Aorta (tissue), 5 donors: ENCODE measurements at regions not wholly inside any gene's neighbourhood (a gene's known extent, or its start where the extent isn't known, plus 50 kb on each side); places are given as distances from the start of the nearest gene placed in this dataset.
"Not testable (repeated sequence)": the region's sequence is repeated elsewhere in the genome, so short reads cannot be mapped to it uniquely, and the experiment has no call there.

Experiments used
- ATAC-seq: fragments of 200-7000 bp; cut with Tn5 transposase; one replicate; pipeline ENCODE4 v1.9.1; 2022; ENCODE audit warnings: moderate library complexity; ENCODE audit not compliant: low FRiP score
- DNase-seq, 2 donors: peaks; one replicate each; pipeline ENCODE4 v3.0.0-alpha.2; 2020
- H3K27ac ChIP-seq, 2 donors: one replicate each; pipeline ENCODE4 v1.5.1; 2013; ENCODE audit warnings: low read length in 2 of 2, mild to moderate bottlenecking in 2 of 2, moderate library complexity in 2 of 2, control low read depth in 1 of 2, inconsistent platforms in 1 of 2, low read depth in 1 of 2
- H3K27me3 ChIP-seq, 2 donors: one replicate each; pipeline ENCODE4 v1.6.1; 2013; ENCODE audit warnings: control low read depth in 1 of 2, low read length in 1 of 2, mild to moderate bottlenecking in 1 of 2, moderate library complexity in 1 of 2; ENCODE audit not compliant: insufficient read depth in 2 of 2, control insufficient read depth in 1 of 2
- H3K36me3 ChIP-seq, 2 donors: one replicate each; pipeline ENCODE4 v1.6.1; 2013; ENCODE audit warnings: control low read depth in 1 of 2, low read length in 1 of 2, mild to moderate bottlenecking in 1 of 2; ENCODE audit not compliant: insufficient read depth in 2 of 2, control insufficient read depth in 1 of 2
- H3K4me1 ChIP-seq, 2 donors: one replicate each; pipeline ENCODE4 v1.6.1; 2013; ENCODE audit warnings: low read length in 2 of 2, control low read depth in 1 of 2, mild to moderate bottlenecking in 1 of 2, moderate library complexity in 1 of 2; ENCODE audit not compliant: insufficient read depth in 2 of 2, control insufficient read depth in 1 of 2
- H3K4me3 ChIP-seq, 2 donors: one replicate each; pipeline ENCODE4 v1.5.1; 2013; ENCODE audit warnings: low read length in 2 of 2, control low read depth in 1 of 2, mild to moderate bottlenecking in 1 of 2
- H3K9me3 ChIP-seq: one replicate; pipeline ENCODE4 v1.6.1; 2013; ENCODE audit warnings: mild to moderate bottlenecking, low read length; ENCODE audit not compliant: control insufficient read depth
- WGBS, 2 donors: extraction: QIAGEN DNeasy Blood & Tissue Kit; methylation state at CpG; one replicate each; pipeline ENCODE4 v1.1.7; 2013; 5-methylcytosine and 5-hydroxymethylcytosine counted together
- intact Hi-C, 2 donors: fragments of 100-400 bp; cut with DNase I; formaldehyde crosslinking; loops; one replicate each; pipeline versions ENCODE4 v1.14.2 to v1.15.0; 2022
- donor health status: healthy with polysubstance abuse.
- donor health status: Bipolar disorder and iron deficiency.
- donor health status: DM: no; HTN: no; CAD: no.
- donor health status: DM: no; HTN: no; CAD: no.
- donor health status: DM: yes; HTN: yes; CAD: no.

DNA sequence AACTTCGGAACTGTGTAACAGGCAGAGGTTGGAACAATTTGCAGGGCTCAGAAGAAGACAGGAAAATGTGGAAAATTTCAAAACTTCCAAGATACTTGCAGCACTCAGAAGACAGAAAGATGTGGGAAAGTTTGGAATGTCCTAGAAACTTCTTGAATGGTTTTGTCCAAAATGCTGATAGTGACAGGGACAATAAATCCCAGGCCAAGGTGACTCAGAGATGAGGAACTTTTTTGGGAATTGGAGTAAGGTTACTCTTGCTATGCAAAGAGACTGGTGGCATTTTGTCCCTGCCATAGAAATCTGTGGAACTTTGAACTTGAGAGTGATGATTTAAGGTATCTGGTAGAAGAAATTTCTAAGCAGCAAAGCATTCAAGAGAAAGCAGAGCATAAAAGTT is 2055.6 kb upstream of the C9orf72 start:
- ATAC-seq, H3K36me3 ChIP-seq, DNase-seq, H3K9me3 ChIP-seq, intact Hi-C loops, H3K4me1 ChIP-seq, H3K27me3 ChIP-seq, H3K4me3 ChIP-seq, H3K27ac ChIP-seq: not testable (repeated sequence)
- 56 to 65% methylated on average over 1 of the region's 1 CpG for WGBS, 2 donors

DNA sequence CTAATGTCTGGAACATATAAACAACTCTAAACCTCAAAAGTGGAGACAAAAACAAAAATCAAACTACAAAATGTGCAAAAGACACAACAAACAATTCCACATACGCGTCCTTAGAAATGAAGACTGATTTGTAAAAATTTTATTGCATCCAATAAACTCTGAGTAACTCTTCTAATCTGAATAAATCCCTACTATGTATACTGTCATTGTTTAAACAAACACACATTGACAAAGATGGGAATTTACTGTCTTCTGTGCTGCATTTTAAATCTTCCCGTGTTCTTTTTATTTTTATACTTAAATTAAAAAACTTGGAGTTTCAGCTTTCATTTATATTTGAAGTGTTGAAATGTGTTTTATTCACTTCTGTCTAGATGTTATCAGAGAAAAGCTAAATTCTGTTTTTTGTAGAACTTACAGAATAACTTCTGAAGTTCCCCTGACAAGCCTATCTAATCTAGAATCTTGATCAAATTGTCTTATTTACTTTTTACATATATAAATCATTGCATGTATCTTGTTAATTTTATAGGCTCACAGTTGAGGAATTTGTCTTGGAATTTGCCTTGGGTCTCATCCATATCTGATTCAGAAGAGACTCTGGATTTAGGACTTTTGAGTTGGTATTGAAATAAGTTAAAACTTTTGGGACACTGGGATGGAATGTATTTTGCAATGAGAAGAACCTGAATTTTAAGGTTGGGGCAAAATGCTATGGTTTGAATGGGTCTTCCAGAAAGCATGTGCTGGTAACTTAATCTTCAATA is 2064.4 kb upstream of the C9orf72 start:
- Histone ChIP-seq H3K27me3 (no peaks in the 10 kb centered on the region), H3K4me3 (no peak overlapping the region), H3K9me3 (no peaks in the 10 kb centered on the region), H3K27ac (no peak overlapping the region), H3K36me3 (no peaks in the 10 kb centered on the region), H3K4me1 (no peaks in the 10 kb centered on the region)
- no peak for DNase-seq
- 59 to 64% methylated on average over 3 of the region's 3 CpGs for WGBS, 2 donors
- intact Hi-C loops: no loop called here
- no peak for ATAC-seq

DNA sequence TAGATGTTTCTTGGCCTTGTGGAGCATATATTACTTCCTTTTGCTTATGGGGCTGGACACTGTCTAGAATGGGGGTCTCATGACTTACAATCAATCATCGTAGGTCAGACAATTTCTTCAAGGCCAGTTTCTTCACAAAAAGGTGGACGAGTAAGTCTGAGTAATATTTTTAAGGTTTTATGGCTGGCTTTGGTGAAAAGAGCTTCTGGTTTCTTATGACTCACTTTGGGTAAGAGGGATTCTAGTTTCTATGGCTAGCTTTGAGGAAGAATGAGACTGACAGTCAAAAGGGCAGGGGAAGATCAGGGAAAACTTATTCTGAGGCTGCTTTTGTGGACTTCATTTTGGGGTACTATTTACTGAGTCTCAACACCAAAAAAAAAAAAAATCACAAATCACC is 2067.2 kb upstream of the C9orf72 start:
- no peaks in the 10 kb centered on the region for H3K27me3 ChIP-seq
- intact Hi-C loops: no loop called here
- WGBS, 2 donors: 67 to 71% methylated on average over 2 of the region's 2 CpGs
- ATAC-seq (no peak), DNase-seq (no peak)
- H3K9me3 ChIP-seq: no peaks in the 10 kb centered on the region
- no peak overlapping the region for H3K27ac ChIP-seq
- H3K36me3 ChIP-seq: no peaks in the 10 kb centered on the region
- no peaks in the 10 kb centered on the region for H3K4me1 ChIP-seq
- no peak overlapping the region for H3K4me3 ChIP-seq

DNA sequence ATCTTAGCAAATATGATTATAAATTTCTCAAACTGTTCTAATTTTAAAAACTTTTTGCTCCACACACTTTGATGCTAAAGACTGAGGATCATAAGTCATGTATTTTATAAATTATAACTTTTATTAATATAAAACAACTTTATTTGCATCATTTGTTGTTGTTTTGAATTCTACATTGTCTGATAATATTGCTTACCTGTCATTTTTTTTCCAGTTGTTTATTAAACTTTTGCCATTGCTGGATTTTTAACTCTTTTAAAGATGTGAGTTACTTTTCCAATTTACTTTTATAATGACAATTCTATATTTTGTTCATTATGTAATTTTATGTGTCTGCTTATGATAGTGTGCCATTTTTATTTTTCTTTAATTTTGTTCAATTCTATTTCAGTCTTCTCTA is 2071.2 kb upstream of the C9orf72 start:
- no peaks in the 10 kb centered on the region for H3K36me3 ChIP-seq
- ATAC-seq (no peak), DNase-seq (no peak)
- H3K27ac ChIP-seq: no peak overlapping the region
- H3K27me3 ChIP-seq: no peaks in the 10 kb centered on the region
- no peaks in the 10 kb centered on the region for H3K9me3 ChIP-seq
- intact Hi-C loops: no loop called here
- no peaks in the 10 kb centered on the region for H3K4me1 ChIP-seq
- H3K4me3 ChIP-seq: no peak overlapping the region

DNA sequence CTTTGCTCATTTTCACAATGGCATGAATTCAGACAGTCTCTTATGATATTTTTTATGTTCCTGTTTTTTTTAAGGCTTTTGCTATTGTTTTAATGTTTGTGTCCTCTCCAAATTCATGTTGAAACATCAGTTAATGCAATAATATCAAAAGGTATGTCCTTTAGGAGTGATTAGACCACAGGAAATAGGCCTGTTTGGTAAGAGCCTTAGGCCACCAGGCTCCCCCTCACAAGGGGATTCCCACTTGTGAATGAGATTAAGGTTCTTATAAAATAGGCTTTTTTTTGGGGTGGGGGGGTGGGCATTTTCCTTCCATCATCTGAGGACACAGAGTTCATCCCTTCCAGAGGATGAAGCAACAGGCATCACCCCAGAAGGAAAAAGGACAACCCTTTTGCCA is 2074.2 kb upstream of the C9orf72 start:
- H3K4me3 ChIP-seq: no peak overlapping the region
- H3K9me3 ChIP-seq: no peaks in the 10 kb centered on the region
- H3K4me1 ChIP-seq: no peaks in the 10 kb centered on the region
- H3K27ac ChIP-seq: no peak overlapping the region
- ATAC-seq (no peak), DNase-seq (no peak)
- no peaks in the 10 kb centered on the region for H3K27me3 ChIP-seq
- H3K36me3 ChIP-seq: no peaks in the 10 kb centered on the region
- intact Hi-C loops: no loop called here

DNA sequence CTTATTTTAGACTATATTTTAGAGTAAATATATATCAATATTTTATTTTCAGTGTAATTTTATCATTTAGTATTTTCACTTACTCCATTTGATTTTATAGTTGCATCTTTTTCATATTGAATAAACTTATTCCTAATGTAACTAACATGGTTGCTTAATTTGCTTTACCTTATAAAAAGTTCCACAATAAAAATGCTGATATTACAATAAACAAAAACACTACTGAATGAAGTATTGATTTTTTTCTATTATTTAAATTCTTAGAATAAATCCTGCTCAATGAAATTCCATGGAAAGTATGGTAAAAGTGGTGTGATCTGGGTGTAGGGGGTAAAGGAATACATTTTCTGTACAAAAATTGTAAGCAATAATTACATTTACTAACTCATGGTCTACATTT is 2074.9 kb upstream of the C9orf72 start:
- Histone ChIP-seq H3K36me3 (no peaks in the 10 kb centered on the region), H3K9me3 (no peaks in the 10 kb centered on the region), H3K4me3 (no peak overlapping the region), H3K4me1 (no peaks in the 10 kb centered on the region), H3K27me3 (no peaks in the 10 kb centered on the region), H3K27ac (no peak overlapping the region)
- intact Hi-C loops: no loop called here
- no peak for DNase-seq
- ATAC-seq: no peak

DNA sequence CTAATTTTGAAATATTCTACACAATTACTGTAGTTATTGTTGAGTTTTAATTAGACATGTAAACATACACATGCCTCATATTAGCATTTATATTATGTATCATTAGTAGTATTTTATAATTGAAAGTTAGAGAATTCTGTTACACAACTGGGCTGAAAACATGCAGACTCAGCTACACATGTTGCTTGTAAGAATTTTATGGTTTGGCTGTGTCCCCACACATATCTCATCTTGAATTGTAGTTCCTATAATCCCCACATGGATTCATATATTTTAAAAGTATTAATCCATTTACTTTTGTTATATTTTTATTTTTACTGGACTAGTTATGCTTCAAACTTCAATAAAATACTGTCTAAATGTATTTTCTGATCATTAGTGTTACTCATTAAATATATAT is 2075.3 kb upstream of the C9orf72 start:
- Histone ChIP-seq H3K36me3 (no peaks in the 10 kb centered on the region), H3K27me3 (no peaks in the 10 kb centered on the region), H3K4me1 (no peaks in the 10 kb centered on the region), H3K27ac (no peak overlapping the region), H3K4me3 (no peak overlapping the region), H3K9me3 (no peaks in the 10 kb centered on the region)
- no peak for DNase-seq
- intact Hi-C loops: no loop called here
- no peak for ATAC-seq

DNA sequence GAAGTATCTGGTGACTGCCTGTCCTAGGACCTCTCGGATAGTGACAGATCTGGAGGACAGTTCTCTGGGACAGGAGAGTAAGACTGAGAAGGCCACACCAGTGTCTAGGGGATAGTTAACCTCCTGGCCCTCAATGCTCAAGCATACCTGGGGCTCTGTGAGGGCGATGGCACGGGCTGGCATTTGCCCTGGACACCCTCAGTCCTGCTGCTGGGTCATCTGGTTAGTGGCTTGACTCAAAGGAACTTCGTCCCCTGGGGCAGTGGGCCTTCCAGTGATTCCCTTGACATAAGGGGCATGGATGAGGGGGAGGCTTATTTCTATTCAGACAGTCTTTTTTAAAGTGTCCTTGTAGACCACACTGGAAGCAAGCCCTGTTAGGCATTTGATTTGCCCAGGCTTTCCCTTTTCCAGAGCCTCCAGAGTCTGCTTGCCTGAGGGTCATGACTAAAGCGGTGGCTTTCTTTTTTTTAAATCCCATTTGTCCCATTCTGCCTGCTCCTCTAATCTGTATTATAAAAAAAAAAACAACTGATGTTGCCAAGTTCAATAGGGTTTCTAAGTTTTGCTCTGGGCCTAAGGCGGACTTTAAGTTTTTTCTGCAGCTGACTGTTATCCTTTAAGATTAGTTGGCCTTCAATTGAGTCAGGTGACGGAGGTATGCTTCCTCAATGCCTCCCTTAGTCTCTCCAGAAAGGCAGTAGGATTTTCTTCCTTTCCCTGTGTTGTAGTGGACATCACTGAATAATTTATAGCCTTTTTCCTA is 2083.5 kb upstream of the C9orf72 start:
- Histone ChIP-seq H3K27me3 (no peaks in the 10 kb centered on the region), H3K36me3 (no peaks in the 10 kb centered on the region), H3K4me3 (no peak overlapping the region), H3K4me1 (no peaks in the 10 kb centered on the region), H3K27ac (no peak overlapping the region), H3K9me3 (peaks cover 1% of the 10 kb centered on the region)
- DNase-seq (no peak), ATAC-seq (no peak)
- intact Hi-C loops: no loop called here
- WGBS, 2 donors: 51 to 54% methylated on average over 7 of the region's 7 CpGs

DNA sequence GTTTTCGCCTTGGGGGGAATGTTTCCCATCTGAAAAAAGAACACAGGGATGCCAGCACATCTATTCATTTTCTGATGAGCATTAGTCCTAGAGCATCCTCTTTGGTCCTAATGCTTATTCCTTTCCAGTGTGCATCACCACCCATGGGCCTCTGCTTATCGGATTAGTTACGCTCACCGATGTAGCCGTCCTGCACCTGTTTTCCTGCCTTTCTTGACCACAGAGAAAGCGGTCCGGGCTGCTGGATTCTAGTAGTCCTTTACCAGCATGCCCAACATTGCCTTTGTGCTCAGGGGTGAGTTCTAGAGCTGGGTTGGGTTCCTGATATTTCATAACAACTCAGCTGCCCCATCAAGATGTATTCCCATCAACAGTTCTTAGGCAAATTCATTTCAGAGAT is 2084.5 kb upstream of the C9orf72 start:
- no peak for DNase-seq
- H3K27me3 ChIP-seq: no peaks in the 10 kb centered on the region
- H3K36me3 ChIP-seq: no peaks in the 10 kb centered on the region
- H3K27ac ChIP-seq: no peak overlapping the region
- H3K4me1 ChIP-seq: no peaks in the 10 kb centered on the region
- 93 to 96% methylated on average over 7 of the region's 7 CpGs for WGBS, 2 donors
- peaks cover 1% of the 10 kb centered on the region for H3K9me3 ChIP-seq
- intact Hi-C loops: no loop called here
- no peak overlapping the region for H3K4me3 ChIP-seq
- no peak for ATAC-seq
